ENCODE measurements at regions not wholly inside any gene's neighbourhood (a gene's known extent, or its start where the extent isn't known, plus 50 kb on each side); places are given as distances from the start of the nearest gene placed in this dataset.

DNA sequence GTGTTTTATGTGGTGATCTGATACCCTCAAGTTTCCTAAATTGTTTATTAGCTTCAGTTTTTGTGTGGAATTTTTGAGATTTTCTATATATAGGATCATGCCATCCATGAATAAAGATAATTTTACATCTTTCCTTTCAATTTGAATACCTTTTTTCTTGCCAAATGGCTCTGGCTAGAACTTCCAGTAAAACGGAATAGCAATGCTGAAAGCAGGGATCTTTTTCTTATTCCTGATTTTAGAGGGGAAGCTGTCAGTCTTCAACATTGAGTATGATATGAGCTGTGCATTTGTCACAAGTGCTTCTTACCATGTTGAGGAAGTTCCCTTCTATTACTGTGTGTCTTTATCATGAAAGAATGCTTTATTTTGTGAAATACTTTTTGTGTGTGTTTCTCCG lies 618.8 kb downstream of the FGF9 start:
- H4K20me1 ChIP-seq (ENCODE audit: insufficient read depth, low read length), result no peaks in the 10 kb centered on the region
- BruUV-seq (replicated peaks), result no TSS peak
- no peak overlapping the region for H2BK5ac ChIP-seq (ENCODE audit: low read depth, low read length, poor library complexity, severe bottlenecking)
- ChIA-PET POLR2A (ENCODE audit: unreplicated experiment) (no interaction called here), CTCF (no interaction called here)
- H3K18ac ChIP-seq (ENCODE audit: low read depth, low read length), result no peak overlapping the region
- no peak overlapping the region for H3K14ac ChIP-seq (replicated peaks; ENCODE audit: low read depth, low read length)
- no peak overlapping the region for H4K8ac ChIP-seq (ENCODE audit: low read depth in 2 of 2, low read length in 2 of 2)
- H2AK5ac ChIP-seq (ENCODE audit: low read depth, low read length), result no peak overlapping the region
- dilution Hi-C loops (cut with HindIII; ENCODE audit: low sequenced_read_pairs, unreplicated experiment) (no loop called here), intact Hi-C loops (cut with micrococcal nuclease) (no loop called here), in situ Hi-C loops (cut with MboI; ENCODE audit: low sequenced_read_pairs) (no loop called here)
- no peak overlapping the region for H2BK15ac ChIP-seq (ENCODE audit: low read depth, low read length)
- H4K5ac ChIP-seq (ENCODE audit: low read depth, low read length), result no peak overlapping the region
- no peak overlapping the region for H2BK20ac ChIP-seq (ENCODE audit: low read depth, low read length)
- H3K9me1 ChIP-seq (ENCODE audit: insufficient read depth, low read length), result no peaks in the 10 kb centered on the region
- no peaks in the 10 kb centered on the region; the same call in 1 of the 2 replicates for H3K27me3 ChIP-seq (ENCODE audit: control insufficient read depth, insufficient read depth, low read length)
- H3K23ac ChIP-seq (ENCODE audit: low read depth, low read length), result no peak overlapping the region
- H3K79me1 ChIP-seq (ENCODE audit: low read depth in 1 of 2, low read length in 2 of 2), result no peaks in the 10 kb centered on the region
- H3K27ac ChIP-seq (ENCODE audit: insufficient read depth, low read length), result no peak overlapping the region
- H3K56ac ChIP-seq (ENCODE audit: extremely low read depth, insufficient read depth, low read length), result no peak overlapping the region
- TF ChIP-seq, protein P1, sequence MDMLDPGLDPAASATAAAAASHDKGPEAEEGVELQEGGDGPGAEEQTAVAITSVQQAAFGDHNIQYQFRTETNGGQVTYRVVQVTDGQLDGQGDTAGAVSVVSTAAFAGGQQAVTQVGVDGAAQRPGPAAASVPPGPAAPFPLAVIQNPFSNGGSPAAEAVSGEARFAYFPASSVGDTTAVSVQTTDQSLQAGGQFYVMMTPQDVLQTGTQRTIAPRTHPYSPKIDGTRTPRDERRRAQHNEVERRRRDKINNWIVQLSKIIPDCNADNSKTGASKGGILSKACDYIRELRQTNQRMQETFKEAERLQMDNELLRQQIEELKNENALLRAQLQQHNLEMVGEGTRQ (IDR thresholded peaks at IDR 0.05; ENCODE audit: low read depth, low read length), result no peak
- no peak for TF ChIP-seq MXI1 (IDR thresholded peaks at IDR 0.05; ENCODE audit: borderline replicate concordance, low read depth, low read length)
- TF ChIP-seq MAFK (IDR thresholded peaks at IDR 0.05; ENCODE audit: low read depth, low read length), result no peak
- TF ChIP-seq NFE2L2 (IDR thresholded peaks at IDR 0.05; ENCODE audit: low read depth, low read length), result no peak
- TF ChIP-seq, protein P2, sequence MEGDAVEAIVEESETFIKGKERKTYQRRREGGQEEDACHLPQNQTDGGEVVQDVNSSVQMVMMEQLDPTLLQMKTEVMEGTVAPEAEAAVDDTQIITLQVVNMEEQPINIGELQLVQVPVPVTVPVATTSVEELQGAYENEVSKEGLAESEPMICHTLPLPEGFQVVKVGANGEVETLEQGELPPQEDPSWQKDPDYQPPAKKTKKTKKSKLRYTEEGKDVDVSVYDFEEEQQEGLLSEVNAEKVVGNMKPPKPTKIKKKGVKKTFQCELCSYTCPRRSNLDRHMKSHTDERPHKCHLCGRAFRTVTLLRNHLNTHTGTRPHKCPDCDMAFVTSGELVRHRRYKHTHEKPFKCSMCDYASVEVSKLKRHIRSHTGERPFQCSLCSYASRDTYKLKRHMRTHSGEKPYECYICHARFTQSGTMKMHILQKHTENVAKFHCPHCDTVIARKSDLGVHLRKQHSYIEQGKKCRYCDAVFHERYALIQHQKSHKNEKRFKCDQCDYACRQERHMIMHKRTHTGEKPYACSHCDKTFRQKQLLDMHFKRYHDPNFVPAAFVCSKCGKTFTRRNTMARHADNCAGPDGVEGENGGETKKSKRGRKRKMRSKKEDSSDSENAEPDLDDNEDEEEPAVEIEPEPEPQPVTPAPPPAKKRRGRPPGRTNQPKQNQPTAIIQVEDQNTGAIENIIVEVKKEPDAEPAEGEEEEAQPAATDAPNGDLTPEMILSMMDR (conservative IDR thresholded peaks at IDR 0.05; ENCODE audit: low read depth, low read length), result no peak
- no peak for TF ChIP-seq FOS (IDR thresholded peaks at IDR 0.05; ENCODE audit: low read depth, low read length)
- no peak for TF ChIP-seq CHD1 (IDR thresholded peaks at IDR 0.05; ENCODE audit: low read depth, low read length)
- no peak for TF ChIP-seq RCOR1 (IDR thresholded peaks at IDR 0.05; ENCODE audit: insufficient replicate concordance, low read length)
- no peak for TF ChIP-seq RFX5 (IDR thresholded peaks at IDR 0.05; ENCODE audit: low read depth, low read length)
- no peak for TF ChIP-seq CEBPB (IDR thresholded peaks at IDR 0.05; ENCODE audit: low read depth, low read length)
- no peak for TF ChIP-seq BHLHE40 (IDR thresholded peaks at IDR 0.05; ENCODE audit: low read depth, low read length)
- H2BK120ac ChIP-seq (ENCODE audit: low read depth, low read length), result no peak overlapping the region
- WGBS, 2 experiments (ENCODE audit: extremely low coverage in 2 of 2, insufficient read length in 1 of 2), result no CpG with 5 or more reads among the region's 2 CpGs
- no peak overlapping the region for H3K4me3 ChIP-seq (ENCODE audit: insufficient read depth, low read depth, low read length)
- H3K9me3 ChIP-seq (ENCODE audit: control insufficient read depth, insufficient read depth, low read length), result no peaks in the 10 kb centered on the region
- no peaks in the 10 kb centered on the region for H3K36me3 ChIP-seq (ENCODE audit: control insufficient read depth, insufficient read depth, low read length)
- H3K4ac ChIP-seq (ENCODE audit: low read depth, low read length), result no peak overlapping the region
- H4K91ac ChIP-seq (ENCODE audit: insufficient read depth, low read depth, low read length), result no peak overlapping the region
- DNase-seq (no peak), ATAC-seq (ENCODE audit: low read depth) (no peak)
- H3K9ac ChIP-seq (ENCODE audit: low read depth, low read length), result no peak overlapping the region
- H2AK9ac ChIP-seq (replicated peaks; ENCODE audit: low read depth, low read length, poor library complexity), result no peak overlapping the region
- H3K4me1 ChIP-seq (ENCODE audit: control insufficient read depth, insufficient read depth, low read length), result no peaks in the 10 kb centered on the region
- no peak overlapping the region for H2AFZ ChIP-seq (replicated peaks; ENCODE audit: low read length, poor library complexity)
- no peak overlapping the region for H3K4me2 ChIP-seq (ENCODE audit: low read depth, low read length)
